GM21786 (cell line): ENCODE measurements at regions not wholly inside any gene's neighbourhood (a gene's known extent, or its start where the extent isn't known, plus 50 kb on each side); places are given as distances from the start of the nearest gene placed in this dataset.

Experiments
- ATAC-seq: cut with Tn5 transposase; IDR thresholded peaks from one replicate; pipeline ENCODE4 v1.9.1; 2021; ENCODE audit not compliant: unreplicated experiment

- no peak for ATAC-seq
Observed at GRCh38 chrX:15985937-15986336, 131.3 kb upstream of the AP1S2 start.

DNA sequence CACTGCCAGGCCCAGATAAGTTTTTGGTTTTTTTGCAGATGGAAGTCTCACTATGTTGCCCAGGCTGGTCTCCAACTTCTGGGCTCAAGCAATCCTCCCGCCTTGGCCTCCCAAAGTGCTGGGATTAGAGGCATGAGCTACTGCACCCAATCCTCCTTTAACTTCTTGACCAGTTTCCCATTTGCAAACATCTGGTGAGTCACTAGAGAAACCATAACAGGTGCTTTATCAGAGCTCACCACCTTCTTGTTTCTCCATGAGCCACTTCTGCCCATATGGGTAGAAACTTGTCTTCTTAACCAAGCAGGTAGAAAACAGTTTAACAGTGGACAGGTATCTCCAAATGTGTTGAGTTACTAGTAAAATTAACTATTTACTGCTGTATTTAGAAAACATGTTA lies 128.4 kb upstream of the AP1S2 start:
- no peak for ATAC-seq

DNA sequence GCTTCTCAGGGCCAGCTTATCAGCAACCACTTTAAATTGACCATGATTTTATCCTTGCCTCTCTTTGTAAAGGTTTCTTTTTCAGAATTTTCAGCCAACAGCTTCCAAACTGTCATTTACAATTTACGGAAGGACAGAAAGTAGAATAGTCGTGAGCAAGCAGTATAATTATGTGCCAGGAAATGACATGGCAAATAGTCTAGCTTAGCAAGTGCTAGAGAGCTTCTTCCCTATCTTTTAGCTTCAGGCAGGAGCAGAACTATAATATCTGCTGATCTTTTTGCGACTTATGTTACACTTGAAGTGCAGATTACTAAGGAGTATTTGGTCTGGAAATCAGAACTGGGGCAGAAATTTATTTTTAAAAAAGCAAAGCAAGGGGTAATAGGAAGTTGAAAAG lies 123.0 kb upstream of the AP1S2 start:
- no peak for ATAC-seq

GRCh38 chrX:15976396-15976795 lies 121.8 kb upstream of the AP1S2 start:
- no peak for ATAC-seq

DNA sequence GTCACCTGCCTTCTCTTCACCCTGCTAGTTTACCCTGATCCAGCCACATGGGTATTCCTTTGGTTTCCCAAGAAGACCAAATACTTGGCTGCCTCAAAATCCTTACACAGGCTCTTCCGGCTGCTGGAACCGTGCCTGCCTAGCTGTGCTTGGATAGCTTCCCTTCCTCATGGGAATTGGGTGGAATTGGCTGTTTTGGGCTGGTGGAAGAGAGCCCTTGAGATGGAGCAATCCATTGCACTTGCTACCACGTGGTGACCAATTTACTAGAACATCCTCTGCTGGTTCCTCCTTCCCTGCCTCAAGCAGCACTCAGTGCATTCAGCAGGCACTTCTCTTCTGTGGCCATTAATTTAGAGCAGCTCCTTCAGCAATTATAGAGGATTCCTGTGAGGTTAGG lies 119.3 kb upstream of the AP1S2 start:
- no peak for ATAC-seq

- ATAC-seq: peak; percentile 61
Observed at GRCh38 chrX:15973299-15973698, 118.7 kb upstream of the AP1S2 start.

DNA sequence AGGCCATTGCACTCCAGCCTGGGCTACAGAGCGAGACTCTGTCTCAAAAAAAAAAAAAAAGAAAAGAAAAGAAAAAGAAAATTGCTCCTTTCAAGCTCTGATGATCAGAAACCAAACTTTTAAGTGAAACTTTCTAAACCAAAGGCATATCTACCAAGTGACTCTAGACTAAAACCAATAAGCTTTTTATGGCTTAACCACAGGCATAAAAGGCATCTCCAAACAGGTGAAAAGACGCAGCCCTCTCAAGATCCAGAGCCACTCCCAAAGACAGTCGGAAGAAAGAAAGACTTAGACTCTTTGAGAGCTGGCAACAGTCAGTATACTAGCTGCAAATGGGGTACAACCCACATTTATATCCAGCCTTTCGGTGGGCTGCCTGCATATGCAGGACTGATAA lies 117.1 kb upstream of the AP1S2 start:
- peak; percentile 39 for ATAC-seq

DNA sequence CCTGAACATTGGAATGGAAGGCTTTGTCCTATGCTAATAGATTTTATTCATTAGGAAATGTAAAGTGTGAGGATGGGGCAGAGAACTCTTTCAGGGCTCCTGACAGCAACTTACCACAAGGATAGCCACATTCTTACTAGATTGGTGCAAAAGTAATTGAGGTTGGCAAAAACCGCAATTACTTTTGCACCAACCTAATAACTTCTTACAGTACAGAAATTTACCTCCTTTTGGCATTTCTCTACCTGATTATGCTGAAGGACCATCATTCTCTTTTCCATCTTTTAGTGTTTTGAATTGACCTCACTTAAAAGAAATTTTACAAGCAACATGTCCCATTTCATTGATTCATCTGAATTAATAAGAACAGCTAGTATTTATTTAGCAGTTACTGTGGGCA lies 109.2 kb upstream of the AP1S2 start:
- no peak for ATAC-seq

- ATAC-seq: no peak
Observed at GRCh38 chrX:15960237-15960636, 105.6 kb upstream of the AP1S2 start.

DNA sequence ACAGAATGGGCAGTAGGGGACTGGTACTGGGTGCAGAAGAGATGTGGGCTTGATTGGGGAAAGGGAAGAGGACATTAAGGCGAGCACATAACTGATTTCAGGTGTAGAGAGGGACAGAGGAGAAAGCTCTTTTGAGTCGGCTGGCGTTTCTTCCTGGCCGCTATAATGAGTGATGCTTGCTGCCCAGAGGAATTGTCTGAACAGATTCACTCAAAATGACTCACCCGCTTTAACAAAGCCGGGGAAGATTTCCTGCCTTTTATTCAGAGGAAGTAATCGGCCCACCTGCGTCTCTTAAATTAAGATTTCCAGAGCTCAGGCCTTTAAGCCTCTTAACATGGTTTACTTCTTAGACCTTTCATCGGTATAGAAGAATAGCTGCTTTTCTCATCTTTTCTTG lies 102.1 kb upstream of the AP1S2 start:
- ATAC-seq: no peak

- ATAC-seq: no peak
Observed at GRCh38 chrX:15953801-15954200, 99.2 kb upstream of the AP1S2 start.

DNA sequence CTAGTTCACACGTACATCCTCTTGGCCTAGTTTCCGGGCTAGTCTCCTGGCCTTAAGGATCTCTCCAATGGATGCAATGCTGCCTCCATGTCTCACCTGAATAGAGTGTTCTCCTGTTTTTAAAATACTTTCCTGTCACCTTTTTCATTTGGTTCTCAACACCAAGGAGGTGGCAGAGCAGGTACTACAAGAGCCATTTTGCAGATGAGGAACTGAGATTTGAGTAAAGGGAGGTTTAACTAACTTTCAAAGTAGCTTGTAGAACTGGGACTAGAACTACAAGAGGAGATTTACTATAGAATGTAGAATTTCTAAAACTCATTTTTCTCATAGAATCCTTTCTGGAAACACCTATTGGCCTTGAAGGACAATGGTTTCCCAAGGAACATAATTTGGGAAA lies 97.6 kb upstream of the AP1S2 start:
- no peak for ATAC-seq

DNA sequence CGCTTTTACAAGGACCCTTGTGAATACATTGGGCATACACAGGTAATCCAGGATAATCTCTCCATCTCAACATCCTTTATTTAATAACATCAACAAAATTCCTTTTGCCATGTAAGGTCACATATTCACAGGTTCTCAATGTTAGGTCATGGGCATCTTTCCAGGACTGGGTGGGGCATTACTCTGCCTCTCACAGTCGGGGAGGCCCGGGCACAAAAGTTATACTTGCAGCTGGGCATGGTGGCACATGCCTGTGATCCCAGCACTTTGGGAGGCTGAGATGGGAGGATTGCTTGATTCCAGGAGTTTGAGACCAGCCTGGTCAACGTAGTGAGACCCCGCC lies 93.7 kb upstream of the AP1S2 start:
- no peak for ATAC-seq

DNA sequence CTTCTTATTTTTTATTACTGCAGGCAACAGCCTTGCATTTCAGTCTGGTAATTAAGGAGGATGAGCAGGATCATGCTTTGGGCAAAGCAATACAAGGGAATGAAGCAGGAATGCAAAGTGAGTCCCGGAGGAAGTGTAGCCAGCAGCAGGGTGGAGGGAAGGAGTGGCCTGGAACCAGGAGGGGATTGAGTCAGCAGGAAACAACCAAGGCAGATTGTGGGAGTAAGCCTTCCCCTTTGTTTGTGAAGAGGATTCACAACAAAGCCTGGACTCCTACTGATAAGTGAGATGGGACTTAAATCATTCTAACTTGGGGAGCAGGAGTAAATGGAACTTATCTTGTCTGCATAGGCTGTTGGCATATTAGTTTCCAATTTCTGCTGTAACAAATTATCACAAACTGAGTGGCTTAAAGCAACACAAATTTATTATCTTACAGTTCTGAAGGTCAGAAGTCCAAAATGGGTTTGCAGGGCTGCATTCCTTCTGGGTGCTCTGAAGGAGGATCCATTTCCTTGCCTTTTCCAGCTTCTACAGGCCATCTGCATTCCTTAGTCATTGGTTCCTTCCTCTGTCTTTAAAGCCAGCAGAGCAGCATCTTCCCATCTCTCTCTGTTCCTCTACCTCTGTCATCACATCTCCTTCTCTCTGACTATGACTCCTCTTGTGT lies 93.2 kb upstream of the AP1S2 start:
- ATAC-seq: no peak

DNA sequence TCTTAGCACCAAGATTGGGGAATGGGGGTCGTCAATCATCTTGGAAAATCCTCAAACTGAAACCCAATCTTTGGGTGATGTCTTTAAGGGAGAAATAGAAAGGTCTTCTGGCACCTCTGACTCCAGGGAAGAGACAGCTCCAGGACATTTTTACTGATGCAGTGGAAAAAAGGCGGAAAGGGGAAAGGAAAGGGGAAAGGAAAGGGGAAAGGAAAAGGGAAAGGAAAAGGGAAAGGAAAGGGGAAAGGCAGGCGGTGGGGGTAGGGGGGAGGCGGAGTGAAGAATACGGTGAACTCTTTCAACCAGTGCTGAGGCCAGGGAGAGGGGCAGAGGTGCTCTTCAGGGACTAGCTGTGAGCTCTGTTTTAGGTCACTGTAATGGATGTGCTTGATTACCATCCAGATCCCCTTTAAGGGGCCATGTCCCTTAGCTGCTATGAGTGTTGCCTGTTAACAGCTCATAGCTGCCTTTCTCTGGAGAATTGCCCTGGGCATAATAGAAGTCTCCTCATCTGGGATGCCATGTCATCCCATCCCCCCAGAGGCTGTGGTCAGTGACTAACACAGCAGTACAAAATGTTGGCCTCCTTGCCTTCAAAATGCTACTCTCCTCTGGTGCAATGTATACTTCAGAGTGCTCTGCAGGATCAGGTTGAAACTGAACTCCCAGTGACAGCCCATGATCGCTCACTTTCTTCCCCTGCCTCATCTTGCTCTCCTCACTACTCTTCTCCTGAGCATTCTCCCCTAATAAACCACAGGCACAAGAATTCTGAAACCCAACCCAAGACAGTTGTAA lies 92.4 kb upstream of the AP1S2 start:
- ATAC-seq: no peak

GRCh38 chrX:15943391-15943790 lies 88.8 kb upstream of the AP1S2 start:
- ATAC-seq: no peak

DNA sequence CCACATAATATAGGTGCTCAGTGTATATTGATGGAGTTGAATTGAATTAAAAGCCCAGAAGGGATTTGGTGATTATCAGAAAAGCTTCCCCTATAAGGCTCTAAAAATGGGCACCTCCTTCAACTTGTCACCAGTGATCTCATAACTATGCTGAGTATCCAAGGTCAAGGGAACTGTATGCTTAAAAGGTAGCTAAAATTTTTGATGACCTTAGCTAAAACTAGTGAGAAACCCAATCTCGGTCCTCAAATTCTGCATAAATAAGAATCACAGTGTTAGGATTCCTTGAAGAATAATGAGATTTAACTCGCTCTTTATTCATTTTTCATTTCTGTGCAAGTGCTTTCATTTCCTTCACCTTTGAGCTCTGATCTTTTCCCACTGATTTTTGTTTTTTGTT lies 87.7 kb upstream of the AP1S2 start:
- no peak for ATAC-seq

GRCh38 chrX:15939737-15940136 lies 85.1 kb upstream of the AP1S2 start:
- no peak for ATAC-seq

DNA sequence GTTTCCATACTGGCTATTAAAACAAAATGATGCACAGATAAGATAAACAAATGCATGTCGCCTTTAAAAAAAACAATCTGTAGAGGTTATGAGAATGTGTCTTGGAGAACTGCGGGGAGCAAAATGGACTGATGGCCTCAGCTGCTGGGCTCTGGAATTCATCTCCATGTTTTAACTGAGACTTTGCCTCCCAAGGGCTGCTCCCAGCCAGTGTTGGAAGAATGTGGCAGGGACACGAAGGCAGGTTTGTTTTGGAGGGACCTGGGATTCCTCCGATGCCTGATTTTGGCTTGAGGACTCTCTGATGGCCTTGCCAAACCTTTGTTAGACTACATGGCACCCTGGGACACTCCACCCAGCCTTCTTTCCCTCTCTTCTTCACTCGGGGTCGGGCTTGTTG lies 83.5 kb upstream of the AP1S2 start:
- no peak for ATAC-seq

- ATAC-seq: no peak
Observed at GRCh38 chrX:15931362-15931761, 76.7 kb upstream of the AP1S2 start.

GRCh38 chrX:15930585-15930984 lies 76.0 kb upstream of the AP1S2 start:
- ATAC-seq: no peak

DNA sequence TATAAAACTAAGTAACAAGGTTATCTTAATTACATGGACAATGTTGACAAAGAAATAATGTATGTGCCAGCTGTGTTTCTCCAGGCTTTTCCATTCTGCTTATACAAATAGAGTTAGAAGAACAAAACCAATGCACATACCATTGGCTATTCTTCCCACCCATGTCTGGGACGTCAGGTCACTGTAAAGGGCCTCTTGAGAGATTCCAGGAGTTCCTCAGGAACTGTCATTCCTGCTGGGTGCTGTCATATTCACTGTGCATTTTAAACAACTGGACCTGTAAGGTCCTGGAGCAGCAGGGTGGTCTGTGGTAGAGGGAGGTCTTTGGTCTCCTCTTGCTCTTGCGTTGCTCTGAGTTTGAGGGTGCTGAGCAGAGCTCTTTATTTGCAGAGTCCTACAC lies 74.6 kb upstream of the AP1S2 start:
- no peak for ATAC-seq

DNA sequence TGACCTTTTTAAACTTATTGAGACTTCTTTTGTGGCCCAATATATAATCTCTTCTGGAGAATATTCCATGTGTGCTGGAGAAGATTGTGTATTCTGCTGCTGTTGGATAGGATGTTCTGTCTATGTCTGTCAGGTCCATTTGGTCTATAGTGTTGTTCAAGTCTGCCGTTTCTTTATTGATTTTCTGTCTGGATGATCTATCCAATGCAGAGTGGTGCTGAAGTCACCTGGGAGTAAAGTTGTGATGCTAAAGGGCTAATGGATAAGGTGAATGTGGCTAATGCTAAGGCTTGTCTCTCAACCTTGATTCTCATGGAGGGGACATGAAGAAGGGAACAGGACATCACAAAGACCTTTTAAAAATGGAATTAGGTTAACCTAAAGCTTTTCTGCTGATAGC lies 72.0 kb upstream of the AP1S2 start:
- no peak for ATAC-seq
